ENCODE measurements at regions not wholly inside any gene's neighbourhood (a gene's known extent, or its start where the extent isn't known, plus 50 kb on each side); places are given as distances from the start of the nearest gene placed in this dataset.

DNA sequence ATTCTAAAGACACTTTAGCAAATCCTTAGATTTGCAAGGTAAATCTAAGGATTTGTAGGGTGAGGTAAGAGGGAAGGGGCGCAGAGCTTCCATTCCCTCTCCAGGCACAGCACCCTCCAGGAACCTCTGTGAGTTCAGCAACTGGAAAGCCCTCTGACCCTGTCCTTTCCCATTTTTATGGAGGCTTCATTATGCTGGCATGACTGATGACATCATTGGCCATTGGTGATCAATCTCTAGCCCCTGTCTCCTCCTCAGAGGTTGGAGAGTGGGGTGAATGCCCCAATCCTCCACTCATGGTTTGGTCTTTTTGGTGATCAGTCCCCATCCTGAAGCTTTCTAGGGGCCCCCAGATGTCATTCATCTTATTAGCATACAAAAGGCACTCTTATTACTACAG is 187.8 kb downstream of the TSN start:
- H3K27ac ChIP-seq = no peak overlapping the region
- TF ChIP-seq, protein P1, sequence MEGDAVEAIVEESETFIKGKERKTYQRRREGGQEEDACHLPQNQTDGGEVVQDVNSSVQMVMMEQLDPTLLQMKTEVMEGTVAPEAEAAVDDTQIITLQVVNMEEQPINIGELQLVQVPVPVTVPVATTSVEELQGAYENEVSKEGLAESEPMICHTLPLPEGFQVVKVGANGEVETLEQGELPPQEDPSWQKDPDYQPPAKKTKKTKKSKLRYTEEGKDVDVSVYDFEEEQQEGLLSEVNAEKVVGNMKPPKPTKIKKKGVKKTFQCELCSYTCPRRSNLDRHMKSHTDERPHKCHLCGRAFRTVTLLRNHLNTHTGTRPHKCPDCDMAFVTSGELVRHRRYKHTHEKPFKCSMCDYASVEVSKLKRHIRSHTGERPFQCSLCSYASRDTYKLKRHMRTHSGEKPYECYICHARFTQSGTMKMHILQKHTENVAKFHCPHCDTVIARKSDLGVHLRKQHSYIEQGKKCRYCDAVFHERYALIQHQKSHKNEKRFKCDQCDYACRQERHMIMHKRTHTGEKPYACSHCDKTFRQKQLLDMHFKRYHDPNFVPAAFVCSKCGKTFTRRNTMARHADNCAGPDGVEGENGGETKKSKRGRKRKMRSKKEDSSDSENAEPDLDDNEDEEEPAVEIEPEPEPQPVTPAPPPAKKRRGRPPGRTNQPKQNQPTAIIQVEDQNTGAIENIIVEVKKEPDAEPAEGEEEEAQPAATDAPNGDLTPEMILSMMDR (conservative IDR thresholded peaks at IDR 0.05) = no peak

DNA sequence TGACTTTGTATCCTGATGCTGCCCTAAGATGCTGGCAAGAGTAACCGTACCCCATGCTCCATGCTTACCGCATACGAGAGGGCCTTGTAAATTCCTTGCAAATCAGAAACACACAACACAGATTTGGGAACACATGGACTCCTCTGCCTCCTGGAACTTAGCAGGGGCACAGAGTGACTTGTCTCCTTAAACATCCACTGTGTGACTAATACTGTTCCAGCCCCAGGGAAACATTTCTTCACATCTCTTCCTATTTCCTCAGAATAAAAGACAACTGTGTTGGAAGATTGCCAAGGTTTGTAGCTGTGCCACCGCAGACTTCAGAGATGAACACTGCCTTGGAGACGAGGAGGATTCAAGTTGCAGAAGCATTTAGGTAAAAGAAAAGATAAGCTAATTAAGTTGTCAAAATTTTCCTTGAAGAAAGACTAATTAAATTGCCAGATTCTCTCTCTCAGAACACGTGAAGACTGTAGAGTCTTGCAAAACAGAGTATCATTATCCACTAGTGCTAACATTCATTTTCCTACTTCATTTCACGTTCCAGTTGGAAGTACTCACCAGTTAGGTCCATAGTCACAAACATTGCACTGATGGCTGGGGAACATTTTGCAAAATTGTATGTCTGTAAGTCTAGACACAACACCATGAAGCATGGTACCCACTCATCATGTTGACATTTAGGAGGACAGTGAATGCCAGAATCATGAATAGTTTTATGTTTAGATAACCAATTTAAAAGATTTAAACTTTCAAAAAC is 188.8 kb downstream of the TSN start:
- TF ChIP-seq, protein P1 (conservative IDR thresholded peaks at IDR 0.05) = no peak
- H3K27ac ChIP-seq = no peak overlapping the region

DNA sequence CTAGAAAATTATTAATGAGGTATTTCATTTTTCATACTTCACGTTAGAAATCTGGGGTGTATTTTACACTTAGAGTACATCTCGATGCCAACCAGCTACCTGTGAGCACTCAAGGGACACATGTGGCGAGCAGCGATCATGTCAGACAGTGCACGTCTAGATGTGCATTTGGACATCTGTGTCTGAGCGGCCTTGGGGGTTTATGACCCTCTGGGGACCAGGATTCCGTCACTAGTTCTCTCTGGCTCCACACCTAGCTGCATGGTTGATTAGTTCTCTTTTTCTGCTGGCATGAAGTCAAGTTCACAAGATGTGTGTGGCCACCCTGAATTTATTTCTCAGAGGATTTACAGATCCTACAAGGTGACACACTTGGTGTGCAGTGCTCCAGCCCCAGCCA is 192.2 kb downstream of the TSN start:
- no peak overlapping the region for H3K27ac ChIP-seq
- TF ChIP-seq, protein P1 (conservative IDR thresholded peaks at IDR 0.05) = no peak

DNA sequence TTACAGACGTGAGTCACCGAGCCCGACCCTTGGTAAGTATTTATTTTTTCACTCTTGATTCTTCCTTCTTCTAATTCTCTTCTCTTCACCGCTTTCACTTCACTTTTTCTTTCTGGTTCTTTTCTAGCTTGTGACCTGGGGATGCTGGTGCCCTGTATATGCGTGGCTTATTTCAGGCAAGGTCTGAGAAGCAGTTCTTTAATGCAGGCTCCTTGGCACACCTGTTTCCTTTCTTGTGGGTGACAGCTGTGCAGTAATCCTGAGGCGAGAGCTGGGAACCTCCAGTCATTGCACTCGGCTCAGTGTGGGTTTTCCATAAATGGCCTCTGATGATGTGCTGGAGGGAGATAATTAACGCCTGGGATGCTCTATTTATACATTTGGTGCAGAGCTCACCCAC is 193.8 kb downstream of the TSN start:
- TF ChIP-seq, protein P1 (conservative IDR thresholded peaks at IDR 0.05) = no peak
- H3K27ac ChIP-seq = no peak overlapping the region

DNA sequence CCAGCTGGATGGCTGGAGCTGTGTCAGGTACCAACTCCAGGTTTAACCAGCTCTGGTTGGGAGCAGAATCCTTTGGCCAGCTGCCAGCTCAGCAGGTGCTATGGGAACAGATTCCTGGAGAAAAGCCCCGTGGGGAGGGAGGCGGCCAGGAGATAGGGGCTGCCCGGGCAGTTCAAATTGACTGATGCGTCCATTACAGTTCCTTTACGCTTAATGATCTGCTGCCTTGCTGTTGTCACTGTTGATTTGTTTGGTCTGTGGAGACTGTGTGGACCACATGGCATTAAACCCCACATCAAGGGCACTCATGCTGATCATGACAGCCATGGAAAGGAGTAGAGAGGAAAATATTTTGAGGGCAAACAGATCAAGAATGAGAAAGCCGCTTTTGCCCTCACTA is 200.0 kb downstream of the TSN start:
- TF ChIP-seq, protein P1 (conservative IDR thresholded peaks at IDR 0.05) = no peak
- no peak overlapping the region for H3K27ac ChIP-seq

DNA sequence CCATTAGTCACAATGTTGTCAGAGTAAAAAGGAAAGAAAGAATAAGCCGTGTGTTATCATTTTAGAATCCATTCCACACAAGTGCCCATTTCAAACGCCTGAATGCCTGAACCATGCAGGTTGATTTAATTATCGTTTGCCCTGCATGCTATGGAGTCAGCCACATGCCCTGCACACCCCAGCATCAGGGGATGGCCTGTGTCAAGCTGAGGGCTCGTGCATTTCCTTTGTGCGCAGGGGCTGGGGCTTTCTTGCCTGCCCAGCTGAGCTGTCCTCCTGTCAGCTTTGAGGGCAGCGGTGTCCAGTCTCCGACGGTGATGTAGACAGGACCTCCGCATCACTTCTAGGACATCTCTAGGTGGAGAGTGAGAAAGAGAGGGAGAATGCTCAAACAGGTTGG is 200.4 kb downstream of the TSN start:
- TF ChIP-seq, protein P1 (conservative IDR thresholded peaks at IDR 0.05) = no peak
- H3K27ac ChIP-seq = no peak overlapping the region

DNA sequence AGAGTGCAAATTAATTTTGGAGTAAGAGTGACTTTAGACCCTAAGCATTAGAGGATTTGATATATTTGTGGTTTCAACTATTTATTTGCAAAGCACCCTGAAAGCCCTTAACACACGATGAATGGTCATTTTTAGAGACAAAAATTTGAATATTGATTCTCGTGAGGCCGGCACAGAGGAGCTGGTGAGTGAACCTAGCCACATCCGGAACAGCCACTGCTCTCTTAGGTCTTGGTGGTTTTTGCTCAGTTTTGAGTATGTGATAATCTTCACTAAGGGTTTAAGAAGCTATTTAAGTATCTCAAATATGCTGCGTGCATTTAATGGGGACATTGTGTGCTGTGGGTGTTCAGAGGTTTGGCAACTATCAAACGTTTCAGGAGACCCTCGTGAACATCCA is 204.8 kb downstream of the TSN start:
- TF ChIP-seq, protein P1 (conservative IDR thresholded peaks at IDR 0.05) = no peak
- H3K27ac ChIP-seq = no peak overlapping the region

All from VCaP (cell line).